NCI-H2227 (cell line): ENCODE measurements at regions not wholly inside any gene's neighbourhood (a gene's known extent, or its start where the extent isn't known, plus 50 kb on each side); places are given as distances from the start of the nearest gene placed in this dataset.
A peak's percentile ranks its signal among the peaks of the same experiment; 100 is the strongest.

Experiments used
- DNase-seq: peaks from one replicate; lab custom pipeline; 2025; ENCODE audit not compliant: unreplicated experiment; lab: John Stamatoyannopoulos, UW

DNA sequence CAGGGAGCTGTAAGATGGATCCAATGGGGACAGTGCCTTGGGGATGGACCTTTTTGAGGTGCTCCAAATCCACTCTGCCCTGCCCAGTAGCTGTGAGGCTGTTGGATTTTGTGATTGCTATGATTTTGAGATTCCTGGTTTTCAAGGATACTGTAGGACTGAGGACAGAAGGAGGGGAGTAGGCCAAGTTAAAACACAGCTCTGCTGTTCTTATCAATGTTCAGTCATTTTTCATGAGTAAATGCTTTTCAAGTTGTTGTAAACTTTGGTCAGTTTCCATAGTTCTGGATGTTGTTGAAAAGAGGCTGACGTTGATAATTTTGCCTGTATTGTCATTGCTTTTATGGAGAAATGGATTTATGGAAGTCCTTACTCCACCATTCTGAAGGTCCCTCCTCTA, 361.2 kb downstream of the ZNF516 start:
- no peak for DNase-seq

DNA sequence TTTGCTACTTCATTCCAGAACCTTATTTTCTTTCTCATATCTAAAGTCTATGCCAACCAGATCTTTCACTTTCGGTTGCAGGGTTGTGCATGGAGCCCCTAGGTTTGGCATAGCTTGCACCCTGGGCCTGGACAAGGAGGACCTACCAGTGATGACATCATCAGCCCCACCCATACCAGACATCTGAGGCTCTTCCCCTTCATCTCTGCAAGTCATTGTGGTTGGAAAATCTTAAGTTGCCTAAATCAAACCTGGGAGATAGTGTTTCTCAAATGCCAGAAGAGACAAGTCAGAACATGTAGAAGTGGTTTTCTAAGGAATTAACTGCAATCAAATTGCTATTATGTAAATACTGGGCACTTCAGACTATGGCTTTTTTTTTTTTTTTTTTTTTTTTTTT, 363.3 kb downstream of the ZNF516 start:
- no peak for DNase-seq

DNA sequence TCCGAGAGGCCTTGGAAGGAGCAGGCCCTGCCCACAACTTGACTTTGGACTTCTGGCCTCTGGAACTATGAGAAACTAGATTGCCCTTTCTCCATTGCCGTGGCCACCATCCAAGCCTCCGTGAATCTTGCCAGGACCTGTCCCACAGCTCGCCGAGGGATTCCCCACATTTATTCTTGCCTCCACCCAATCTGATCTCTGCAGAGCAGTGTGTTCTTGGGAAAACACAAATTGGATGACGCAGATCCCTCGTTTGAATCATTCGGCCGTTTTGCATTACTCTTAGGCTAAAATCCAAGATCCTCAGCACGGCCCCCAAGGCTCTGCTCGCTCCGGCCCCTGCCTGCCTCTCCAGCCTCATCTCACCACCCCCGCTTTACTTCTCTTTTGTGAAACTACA, 364.2 kb downstream of the ZNF516 start:
- DNase-seq = no peak

DNA sequence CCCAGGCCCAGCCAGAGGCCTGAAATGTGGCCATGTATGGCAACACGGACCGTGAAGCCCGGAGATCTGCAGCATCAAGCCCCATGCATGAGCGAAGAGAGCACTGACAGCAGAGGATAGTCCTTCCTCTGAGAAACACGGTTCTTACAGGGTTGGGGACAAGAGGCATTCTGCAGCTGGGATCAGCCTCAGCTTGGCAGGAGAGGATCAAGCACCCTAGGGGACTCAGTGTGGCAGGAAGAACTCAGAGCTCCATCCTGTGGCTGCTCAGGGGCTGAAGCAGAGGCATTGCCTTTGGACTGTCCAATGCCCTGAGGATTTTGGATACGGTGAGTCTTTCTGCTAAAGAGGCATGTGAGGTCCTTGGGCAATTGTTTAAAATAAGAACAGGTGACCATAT, 368.7 kb downstream of the ZNF516 start:
- no peak for DNase-seq

DNA sequence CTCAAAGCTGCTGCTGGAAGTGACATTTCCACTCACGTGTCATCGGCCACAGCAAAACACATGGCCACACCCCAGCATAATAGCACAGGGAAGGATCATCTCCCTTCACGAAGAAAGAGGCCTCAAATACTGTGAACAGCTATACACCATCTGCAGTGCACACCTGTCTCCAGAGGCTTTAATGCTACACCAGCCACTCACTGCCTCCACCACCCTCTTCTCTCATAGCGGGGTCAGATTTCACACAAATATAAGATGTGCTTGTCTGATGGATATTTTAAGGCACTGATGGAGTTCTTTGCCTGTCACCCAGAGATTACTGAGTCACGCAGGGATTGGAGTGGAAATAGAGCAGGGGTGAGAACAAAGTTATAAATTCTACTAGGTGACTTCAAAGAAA, 374.0 kb downstream of the ZNF516 start:
- DNase-seq = no peak

DNA sequence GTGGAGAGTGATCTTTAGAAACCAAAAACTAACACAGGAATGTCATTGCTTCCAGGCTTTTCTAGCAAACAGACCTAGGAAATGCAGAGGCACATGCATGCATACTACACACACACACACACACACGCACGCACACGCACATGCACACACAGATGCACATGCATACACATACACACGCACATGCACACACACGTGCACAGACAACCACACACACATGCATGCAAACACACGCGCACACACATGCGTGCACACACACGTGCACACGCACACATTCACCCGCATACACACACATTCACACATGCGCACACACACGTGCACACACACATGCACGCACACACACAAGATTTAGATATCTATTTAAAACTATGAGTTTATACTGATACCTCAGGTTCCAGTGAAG, 379.5 kb downstream of the ZNF516 start:
- no peak for DNase-seq

GRCh38 chr18:76113101-76113500, 381.9 kb downstream of the ZNF516 start:
- DNase-seq = no peak

DNA sequence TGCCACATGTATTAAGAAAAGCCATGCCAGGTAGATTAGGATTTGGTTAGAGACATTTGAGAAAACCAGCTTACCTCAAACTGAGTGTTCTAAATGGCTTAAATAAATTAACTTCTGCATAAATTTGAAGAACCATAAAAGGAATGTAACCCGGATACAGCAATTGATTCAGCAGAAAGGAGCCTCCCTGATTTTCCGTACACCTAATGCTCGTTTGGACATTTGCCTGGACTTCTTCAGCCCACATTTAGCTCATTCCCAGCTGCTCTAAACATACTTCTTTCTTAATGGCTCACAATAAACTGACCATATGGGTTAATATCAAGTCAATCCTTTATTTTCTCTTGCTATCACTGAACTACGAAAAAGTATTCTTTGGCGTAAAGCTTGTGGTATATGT, 392.4 kb downstream of the ZNF516 start:
- DNase-seq = no peak

GRCh38 chr18:76102156-76102555, 392.9 kb downstream of the ZNF516 start:
- DNase-seq = no peak

GRCh38 chr18:76099931-76100457, 395.0 kb downstream of the ZNF516 start:
- DNase-seq = no peak

GRCh38 chr18:76098674-76099411, 396.2 kb downstream of the ZNF516 start:
- no peak for DNase-seq

DNA sequence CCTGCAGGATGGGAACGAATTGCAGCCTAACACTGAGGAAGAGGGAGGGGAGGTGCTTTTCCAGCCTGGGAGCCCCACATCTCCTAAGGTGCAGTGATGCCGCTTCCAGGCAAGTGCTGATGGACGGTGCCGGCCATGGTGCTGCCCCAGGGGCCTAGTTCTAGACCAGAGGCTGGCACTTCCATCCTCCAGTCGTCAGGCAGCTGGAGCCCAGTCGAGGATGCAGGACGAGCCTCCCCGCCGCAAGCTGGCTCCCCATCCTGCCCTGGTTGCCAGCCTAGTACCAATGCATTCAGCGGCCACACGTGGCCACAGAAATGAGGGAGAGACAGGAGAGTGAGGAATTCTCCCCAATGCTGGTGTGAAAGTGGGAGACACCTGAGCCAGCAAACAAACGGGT, 413.5 kb downstream of the ZNF516 start:
- no peak for DNase-seq

DNA sequence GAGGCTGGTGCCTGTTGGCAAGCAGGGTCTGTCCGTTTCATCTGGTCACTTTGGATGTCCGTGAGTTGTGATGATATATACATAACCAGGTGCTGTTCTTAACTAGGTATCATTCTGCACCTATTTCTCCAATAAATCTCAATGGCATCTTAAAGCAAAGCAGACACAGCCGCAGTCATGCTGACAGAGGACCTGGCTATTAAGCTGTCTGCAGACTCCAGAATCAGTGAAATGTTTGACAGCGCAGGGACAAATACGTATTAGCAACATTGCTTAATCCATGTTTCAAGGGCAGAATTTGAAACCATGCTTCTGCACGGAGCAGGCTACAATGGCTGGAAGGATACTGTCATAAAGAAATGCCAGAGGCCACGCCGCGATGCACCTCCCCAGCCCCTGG, 414.6 kb downstream of the ZNF516 start:
- DNase-seq = no peak

DNA sequence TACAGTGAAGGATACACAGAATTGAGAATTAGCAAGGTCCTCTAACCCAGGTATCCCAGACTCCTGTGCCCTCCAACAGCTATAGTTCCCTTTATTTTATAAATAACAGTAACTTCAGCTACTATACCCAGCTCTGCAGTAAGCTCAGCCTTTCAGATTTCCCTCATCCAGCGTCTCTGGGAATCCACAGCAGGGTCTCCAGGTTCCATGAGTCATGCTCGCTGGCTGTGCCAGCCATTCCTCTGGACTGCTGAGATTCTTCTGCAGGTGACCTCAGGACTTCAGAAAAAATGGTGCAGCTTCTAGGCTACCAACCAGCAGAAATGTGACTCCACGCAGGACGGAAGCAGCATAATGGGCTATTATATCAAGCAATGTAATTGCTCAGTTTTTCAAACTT, 419.3 kb downstream of the ZNF516 start:
- no peak for DNase-seq

GRCh38 chr18:76064998-76065397, 430.0 kb downstream of the ZNF516 start:
- DNase-seq = peak; percentile 8

DNA sequence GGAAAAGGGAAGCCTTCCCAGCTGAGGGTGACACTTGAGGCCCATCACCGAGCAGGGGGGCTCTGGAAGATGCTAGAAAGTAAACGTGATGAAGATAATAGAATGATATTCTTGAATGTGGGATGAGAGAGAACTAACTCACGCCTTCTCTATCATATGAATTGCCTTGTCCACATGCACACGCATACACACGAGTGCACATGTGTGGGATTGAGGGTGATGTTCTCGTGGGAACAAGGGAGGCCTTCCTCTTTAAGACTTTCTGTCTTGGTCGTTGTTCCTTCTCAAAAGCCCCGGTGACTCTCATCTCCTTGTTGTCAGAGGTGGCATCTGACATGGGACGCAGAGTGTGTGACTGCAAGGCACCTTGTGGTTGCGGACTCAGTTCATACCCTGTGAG, 436.9 kb downstream of the ZNF516 start:
- no peak for DNase-seq

- DNase-seq = no peak
Observed at GRCh38 chr18:76057386-76057785, 437.7 kb downstream of the ZNF516 start.

GRCh38 chr18:76056471-76057110, 438.5 kb downstream of the ZNF516 start:
- no peak for DNase-seq

- no peak for DNase-seq
Observed at GRCh38 chr18:76055578-76055977, 439.5 kb downstream of the ZNF516 start.

GRCh38 chr18:76055025-76055424, 440.0 kb downstream of the ZNF516 start:
- no peak for DNase-seq

DNA sequence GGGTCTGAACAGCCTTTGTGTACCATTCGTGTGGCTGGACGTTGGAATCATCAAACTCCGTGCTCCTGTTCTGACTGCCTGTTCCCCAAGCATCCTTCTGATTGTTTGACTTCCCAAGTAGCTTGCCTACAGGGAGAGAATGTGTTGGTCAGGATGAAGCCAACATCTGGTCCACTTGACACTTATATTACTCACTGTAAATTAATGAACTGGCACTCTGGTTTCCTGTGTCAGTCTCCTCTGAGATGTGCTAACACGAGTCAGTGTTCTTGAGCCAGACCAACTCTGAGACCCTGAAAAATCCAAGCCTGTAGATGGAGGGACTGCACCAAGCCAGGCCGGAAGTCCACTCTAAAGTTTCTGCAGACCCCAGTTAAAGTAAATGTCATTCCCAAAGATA, 440.9 kb downstream of the ZNF516 start:
- no peak for DNase-seq

GRCh38 chr18:76053551-76053950, 441.5 kb downstream of the ZNF516 start:
- no peak for DNase-seq

DNA sequence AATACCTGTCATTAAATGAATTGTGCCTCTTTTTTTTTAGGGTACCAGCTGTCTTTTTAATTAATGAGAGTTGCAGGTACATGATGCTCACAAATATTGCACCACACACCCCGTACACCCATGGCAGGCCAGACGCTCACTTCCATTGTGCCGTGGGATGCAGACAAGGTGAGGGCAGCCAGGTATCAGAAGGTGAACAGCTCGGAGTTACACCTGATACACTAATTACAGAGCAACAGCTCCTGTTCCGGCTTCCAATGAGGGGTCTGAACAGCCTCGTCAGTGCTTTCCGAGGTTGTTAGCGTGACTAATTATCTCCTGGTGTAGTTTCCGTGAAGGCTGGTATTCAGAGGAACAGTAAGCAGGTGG, 442.8 kb downstream of the ZNF516 start:
- DNase-seq = no peak
